ENCODE measurements at regions not wholly inside any gene's neighbourhood (a gene's known extent, or its start where the extent isn't known, plus 50 kb on each side); places are given as distances from the start of the nearest gene placed in this dataset.
A peak's percentile ranks its signal among the peaks of the same experiment; 100 is the strongest.

DNA sequence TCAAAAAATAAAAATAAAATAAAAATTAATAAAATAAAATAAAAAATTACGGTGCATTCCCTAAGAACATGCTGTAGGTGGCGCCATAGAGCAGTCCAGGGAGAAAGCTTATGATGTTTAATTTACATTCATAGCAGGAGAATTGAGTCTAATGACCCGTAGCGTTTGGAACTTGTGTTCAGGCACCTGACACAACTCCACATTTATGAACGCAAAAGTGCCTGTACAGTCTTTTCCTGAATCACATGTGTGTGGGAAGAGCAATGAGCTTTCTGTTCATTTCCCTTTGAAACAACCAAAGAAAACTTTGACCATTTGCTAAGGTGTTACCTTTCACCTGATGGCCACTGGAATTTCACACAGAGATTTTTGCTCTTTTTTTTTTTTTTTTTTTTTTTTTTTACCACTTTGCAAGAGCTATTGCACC, 60.6 kb upstream of the KCNA1 start:
- H3K27ac Mint-ChIP-seq, result no peak overlapping the region
- Histone ChIP-seq H3K36me3 (no peaks in the 10 kb centered on the region), H3F3A (ENCODE audit: low read depth) (no peaks in the 10 kb centered on the region), H3K27me3 (no peaks in the 10 kb centered on the region), H3K4me1 (no peaks in the 10 kb centered on the region), H4K20me1 (ENCODE audit: low read depth) (no peaks in the 10 kb centered on the region), H3K27ac (no peak overlapping the region), H3K4me3 (no peak overlapping the region), H3K9ac (no peak overlapping the region), H3K9me3 (ENCODE audit: low read depth) (no peaks in the 10 kb centered on the region), H3K4me2 (no peak overlapping the region), H2AFZ (replicated peaks) (no peak overlapping the region), H3K79me2 (ENCODE audit: low read depth) (no peaks in the 10 kb centered on the region)
- no peak overlapping the region for H3K4me3 Mint-ChIP-seq
- peaks cover 3% of the 10 kb centered on the region for H3K4me1 Mint-ChIP-seq
- no peaks in the 10 kb centered on the region for H3K36me3 Mint-ChIP-seq
- H3K9me3 Mint-ChIP-seq, result no peaks in the 10 kb centered on the region
- TF ChIP-seq, protein P1, sequence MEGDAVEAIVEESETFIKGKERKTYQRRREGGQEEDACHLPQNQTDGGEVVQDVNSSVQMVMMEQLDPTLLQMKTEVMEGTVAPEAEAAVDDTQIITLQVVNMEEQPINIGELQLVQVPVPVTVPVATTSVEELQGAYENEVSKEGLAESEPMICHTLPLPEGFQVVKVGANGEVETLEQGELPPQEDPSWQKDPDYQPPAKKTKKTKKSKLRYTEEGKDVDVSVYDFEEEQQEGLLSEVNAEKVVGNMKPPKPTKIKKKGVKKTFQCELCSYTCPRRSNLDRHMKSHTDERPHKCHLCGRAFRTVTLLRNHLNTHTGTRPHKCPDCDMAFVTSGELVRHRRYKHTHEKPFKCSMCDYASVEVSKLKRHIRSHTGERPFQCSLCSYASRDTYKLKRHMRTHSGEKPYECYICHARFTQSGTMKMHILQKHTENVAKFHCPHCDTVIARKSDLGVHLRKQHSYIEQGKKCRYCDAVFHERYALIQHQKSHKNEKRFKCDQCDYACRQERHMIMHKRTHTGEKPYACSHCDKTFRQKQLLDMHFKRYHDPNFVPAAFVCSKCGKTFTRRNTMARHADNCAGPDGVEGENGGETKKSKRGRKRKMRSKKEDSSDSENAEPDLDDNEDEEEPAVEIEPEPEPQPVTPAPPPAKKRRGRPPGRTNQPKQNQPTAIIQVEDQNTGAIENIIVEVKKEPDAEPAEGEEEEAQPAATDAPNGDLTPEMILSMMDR (IDR thresholded peaks at IDR 0.05), result peak; percentile 75
- TF ChIP-seq EZH2phosphoT487 (IDR thresholded peaks at IDR 0.05), result no peak
- DNase-seq (ENCODE audit: low spot score), result peak; percentile 42
- H3K27me3 Mint-ChIP-seq (ENCODE audit: insufficient read depth, low read depth), result peaks cover 8% of the 10 kb centered on the region

DNA sequence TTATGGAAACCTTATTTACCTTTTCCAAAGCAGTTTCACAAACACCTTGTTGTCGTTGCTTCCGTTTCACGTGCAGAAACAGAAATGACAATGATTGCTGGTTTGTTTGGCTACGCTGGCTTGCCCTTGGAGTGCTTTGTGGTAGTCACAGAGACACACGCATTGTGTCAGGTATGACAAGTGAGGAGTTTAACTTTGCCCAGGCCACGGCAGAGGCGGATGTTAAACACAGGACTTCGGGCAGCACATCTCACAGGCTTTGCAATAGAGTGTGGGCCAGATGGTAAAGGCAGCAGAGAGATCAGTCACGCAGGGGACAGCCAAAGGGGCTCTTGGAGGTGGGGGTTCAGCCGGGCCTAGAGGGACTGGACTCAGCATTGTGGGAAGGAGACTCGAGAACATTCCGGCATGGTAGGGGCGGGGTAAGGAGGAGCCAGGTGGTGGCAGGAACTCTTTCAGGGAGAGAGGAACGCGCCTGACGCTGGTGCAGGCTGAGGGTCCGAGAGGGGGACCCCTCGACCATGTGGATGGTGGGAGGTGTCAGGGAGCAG, 59.8 kb upstream of the KCNA1 start:
- Mint-ChIP-seq H3K36me3 (no peaks in the 10 kb centered on the region), H3K27ac (peak overlapping the region; percentile 25), H3K9me3 (no peaks in the 10 kb centered on the region), H3K4me1 (peaks cover 3% of the 10 kb centered on the region), H3K4me3 (no peak overlapping the region), H3K27me3 (ENCODE audit: insufficient read depth, low read depth) (peaks cover 8% of the 10 kb centered on the region)
- no peak overlapping the region for H3K4me3 ChIP-seq
- H3F3A ChIP-seq (ENCODE audit: low read depth), result no peaks in the 10 kb centered on the region
- no peak overlapping the region for H3K4me2 ChIP-seq
- H3K27me3 ChIP-seq, result no peaks in the 10 kb centered on the region
- H3K27ac ChIP-seq, result no peak overlapping the region
- no peaks in the 10 kb centered on the region for H3K4me1 ChIP-seq
- no peaks in the 10 kb centered on the region for H3K79me2 ChIP-seq (ENCODE audit: low read depth)
- H2AFZ ChIP-seq (replicated peaks), result no peak overlapping the region
- H4K20me1 ChIP-seq (ENCODE audit: low read depth), result no peaks in the 10 kb centered on the region
- no peaks in the 10 kb centered on the region for H3K36me3 ChIP-seq
- TF ChIP-seq EZH2phosphoT487 (IDR thresholded peaks at IDR 0.05), result no peak
- TF ChIP-seq, protein P1 (IDR thresholded peaks at IDR 0.05), result no peak
- TF ChIP-seq EZH2 (IDR thresholded peaks at IDR 0.05), result no peak
- no peaks in the 10 kb centered on the region for H3K9me3 ChIP-seq (ENCODE audit: low read depth)
- no peak for DNase-seq (ENCODE audit: low spot score)
- no peak overlapping the region for H3K9ac ChIP-seq

DNA sequence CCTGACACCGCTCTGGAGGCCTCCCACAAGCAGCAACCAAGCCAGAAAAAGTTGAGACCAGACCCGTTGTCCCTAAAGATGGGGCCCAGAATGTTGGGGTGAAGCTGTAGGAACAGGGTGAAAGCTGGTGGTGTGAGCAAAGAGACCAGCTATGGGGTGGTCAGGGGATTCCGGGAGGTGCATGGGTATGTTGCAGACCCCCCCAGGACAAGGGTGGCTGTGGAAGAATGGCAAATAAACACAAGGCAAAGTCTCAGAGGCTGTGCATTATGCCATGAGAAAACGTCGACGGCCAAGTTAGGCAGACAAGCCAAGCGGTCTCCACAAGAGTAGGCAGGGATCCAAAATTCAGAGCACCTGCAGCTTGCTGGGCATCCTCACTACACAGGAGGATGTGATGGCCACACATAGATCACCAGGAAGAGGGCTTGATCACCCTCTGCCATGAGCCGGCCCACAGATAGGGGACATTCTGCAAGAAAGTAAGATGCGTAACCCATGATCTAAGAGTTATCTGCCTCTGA, 58.8 kb upstream of the KCNA1 start:
- Histone ChIP-seq H3K27ac (no peak overlapping the region), H3K9me3 (ENCODE audit: low read depth) (no peaks in the 10 kb centered on the region), H3K79me2 (ENCODE audit: low read depth) (no peaks in the 10 kb centered on the region), H3F3A (ENCODE audit: low read depth) (no peaks in the 10 kb centered on the region), H4K20me1 (ENCODE audit: low read depth) (no peaks in the 10 kb centered on the region), H3K27me3 (peaks cover 4% of the 10 kb centered on the region), H3K4me2 (no peak overlapping the region), H3K36me3 (no peaks in the 10 kb centered on the region), H3K4me3 (no peak overlapping the region), H2AFZ (replicated peaks) (no peak overlapping the region), H3K4me1 (no peaks in the 10 kb centered on the region), H3K9ac (no peak overlapping the region)
- Mint-ChIP-seq H3K4me1 (peaks cover 3% of the 10 kb centered on the region), H3K9me3 (no peaks in the 10 kb centered on the region), H3K27me3 (ENCODE audit: insufficient read depth, low read depth) (peaks cover 10% of the 10 kb centered on the region), H3K36me3 (no peaks in the 10 kb centered on the region), H3K4me3 (no peak overlapping the region), H3K27ac (no peak overlapping the region)
- no peak for TF ChIP-seq EZH2 (IDR thresholded peaks at IDR 0.05)
- TF ChIP-seq, protein P1 (IDR thresholded peaks at IDR 0.05), result no peak
- TF ChIP-seq EZH2phosphoT487 (IDR thresholded peaks at IDR 0.05), result no peak
- DNase-seq (ENCODE audit: low spot score), result no peak
